ENCODE measurements at regions not wholly inside any gene's neighbourhood (a gene's known extent, or its start where the extent isn't known, plus 50 kb on each side); places are given as distances from the start of the nearest gene placed in this dataset.

GRCh38 chrX:73267979-73268378 is 53.3 kb upstream of the NAP1L2 start:
- no peak overlapping the region for H2AFZ ChIP-seq (ENCODE audit: low read length)
- H3T11ph ChIP-seq (ENCODE audit: low read length): no peak overlapping the region
- TF ChIP-seq CTCF (conservative IDR thresholded peaks at IDR 0.05): no peak
- no peak overlapping the region for H2BK120ac ChIP-seq (ENCODE audit: low read depth, low read length, poor library complexity, severe bottlenecking)
- H2BK12ac ChIP-seq (ENCODE audit: insufficient read length, low read depth, low read length): no peak overlapping the region
- no peaks in the 10 kb centered on the region for H3K23me2 ChIP-seq (ENCODE audit: insufficient read length, low read depth, low read length, poor library complexity, severe bottlenecking)
- H3K9ac ChIP-seq (ENCODE audit: extremely low read depth, insufficient read length, low read length): no peak overlapping the region
- H3K4me3 Mint-ChIP-seq: no peak overlapping the region
- no peak for DNase-seq
- H3K79me1 ChIP-seq (ENCODE audit: insufficient read depth, low read depth, low read length, poor library complexity, severe bottlenecking): no peaks in the 10 kb centered on the region
- no peak overlapping the region for H3K14ac ChIP-seq (ENCODE audit: insufficient read depth, low read length)
- no peak overlapping the region for H2BK5ac ChIP-seq (ENCODE audit: insufficient read length, low read length)
- H2BK15ac ChIP-seq (ENCODE audit: low read depth, low read length): no peak overlapping the region
- H4K20me1 ChIP-seq (ENCODE audit: control insufficient read depth, insufficient read depth, insufficient read length): no peaks in the 10 kb centered on the region
- H3K27me3 Mint-ChIP-seq (ENCODE audit: low read depth): no peaks in the 10 kb centered on the region
- H3K56ac ChIP-seq (ENCODE audit: insufficient read length, low read depth, low read length): no peak overlapping the region
- no peaks in the 10 kb centered on the region for H3K79me2 ChIP-seq (ENCODE audit: insufficient read depth, low read length)
- no peak overlapping the region for H4K8ac ChIP-seq (replicated peaks; ENCODE audit: insufficient read length, low read depth, low read length)
- no peak overlapping the region for H2BK20ac ChIP-seq (ENCODE audit: low read depth, low read length, poor library complexity, severe bottlenecking)
- no peak overlapping the region for H3K18ac ChIP-seq (ENCODE audit: insufficient read length, low read depth, low read length)
- no peak overlapping the region for H3K4me2 ChIP-seq (ENCODE audit: insufficient read depth, insufficient read length, low read length)
- no peak overlapping the region for H4K5ac ChIP-seq (ENCODE audit: insufficient read length, low read depth, low read length)
- no peak overlapping the region for H4K91ac ChIP-seq (ENCODE audit: insufficient read length, low read depth, low read length)
- H3K4me1 Mint-ChIP-seq: peaks cover 0 to 19% of the 10 kb centered on the region in 2 experiments; a peak in 2 of 4 replicates
- no peak overlapping the region for H2AK5ac ChIP-seq (ENCODE audit: insufficient read length, low read length)
- no peaks in the 10 kb centered on the region for H3K27me3 ChIP-seq (ENCODE audit: insufficient read depth, low read length)
- H3K23ac ChIP-seq (ENCODE audit: insufficient read length, low read depth, low read length): no peak overlapping the region
- peaks cover 24% of the 10 kb centered on the region for H3K9me3 ChIP-seq (ENCODE audit: control insufficient read depth, low read depth, low read length)
- H3K9me3 Mint-ChIP-seq: peaks cover 65 to 66% of the 10 kb centered on the region in 2 experiments
- no peak overlapping the region for H3K27ac Mint-ChIP-seq
- H3K36me3 Mint-ChIP-seq (ENCODE audit: insufficient read depth in 1 of 3, low read depth in 3 of 3): no peaks in the 10 kb centered on the region; a peak in 1 of 7 replicates
- no peaks in the 10 kb centered on the region for H3K4me1 ChIP-seq (ENCODE audit: insufficient read depth, low read length)
- no peak overlapping the region for H3K27ac ChIP-seq (ENCODE audit: insufficient read length, low read depth, low read length)
- no peak overlapping the region for H3K4ac ChIP-seq (ENCODE audit: low read depth, low read length)
